ENCODE measurements at regions not wholly inside any gene's neighbourhood (a gene's known extent, or its start where the extent isn't known, plus 50 kb on each side); places are given as distances from the start of the nearest gene placed in this dataset.

DNA sequence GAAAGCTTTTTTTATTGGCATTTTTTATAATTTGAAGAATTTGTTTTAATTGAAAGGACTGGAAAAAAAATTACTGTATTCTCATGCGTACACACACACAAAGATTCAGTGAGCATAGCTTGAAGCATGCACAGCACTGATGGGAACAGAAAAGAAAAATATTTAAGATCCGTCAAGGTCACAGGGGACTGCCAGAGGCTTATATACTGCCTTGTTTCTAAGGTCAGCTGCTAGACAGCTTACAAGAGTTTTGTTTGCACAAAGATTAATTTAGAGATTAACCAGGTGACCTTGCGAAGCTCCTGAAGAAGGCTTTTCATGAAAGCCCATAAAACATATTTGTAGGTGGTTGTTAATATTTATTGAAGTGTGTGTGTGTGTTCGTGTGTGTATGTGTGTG, 396.3 kb downstream of the TRIB2 start:
- no peak for ATAC-seq
- Histone ChIP-seq H3K27ac (no peak overlapping the region), H3K4me2 (no peak overlapping the region), H3K4me3 (no peak overlapping the region), H3K4me1 (no peaks in the 10 kb centered on the region), H3K9me3 (no peaks in the 10 kb centered on the region)
- POLR2A ChIA-PET = no interaction called here
- no peak for FAIRE-seq
- TF ChIP-seq, protein P1, sequence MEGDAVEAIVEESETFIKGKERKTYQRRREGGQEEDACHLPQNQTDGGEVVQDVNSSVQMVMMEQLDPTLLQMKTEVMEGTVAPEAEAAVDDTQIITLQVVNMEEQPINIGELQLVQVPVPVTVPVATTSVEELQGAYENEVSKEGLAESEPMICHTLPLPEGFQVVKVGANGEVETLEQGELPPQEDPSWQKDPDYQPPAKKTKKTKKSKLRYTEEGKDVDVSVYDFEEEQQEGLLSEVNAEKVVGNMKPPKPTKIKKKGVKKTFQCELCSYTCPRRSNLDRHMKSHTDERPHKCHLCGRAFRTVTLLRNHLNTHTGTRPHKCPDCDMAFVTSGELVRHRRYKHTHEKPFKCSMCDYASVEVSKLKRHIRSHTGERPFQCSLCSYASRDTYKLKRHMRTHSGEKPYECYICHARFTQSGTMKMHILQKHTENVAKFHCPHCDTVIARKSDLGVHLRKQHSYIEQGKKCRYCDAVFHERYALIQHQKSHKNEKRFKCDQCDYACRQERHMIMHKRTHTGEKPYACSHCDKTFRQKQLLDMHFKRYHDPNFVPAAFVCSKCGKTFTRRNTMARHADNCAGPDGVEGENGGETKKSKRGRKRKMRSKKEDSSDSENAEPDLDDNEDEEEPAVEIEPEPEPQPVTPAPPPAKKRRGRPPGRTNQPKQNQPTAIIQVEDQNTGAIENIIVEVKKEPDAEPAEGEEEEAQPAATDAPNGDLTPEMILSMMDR (IDR thresholded peaks at IDR 0.05) = no peak
- no peak for TF ChIP-seq BHLHE40 (IDR thresholded peaks at IDR 0.05; ENCODE audit: low read depth, low read length)
- no peak for TF ChIP-seq MAZ (IDR thresholded peaks at IDR 0.05; ENCODE audit: borderline replicate concordance, low read depth, low read length)
- TF ChIP-seq, protein P2, sequence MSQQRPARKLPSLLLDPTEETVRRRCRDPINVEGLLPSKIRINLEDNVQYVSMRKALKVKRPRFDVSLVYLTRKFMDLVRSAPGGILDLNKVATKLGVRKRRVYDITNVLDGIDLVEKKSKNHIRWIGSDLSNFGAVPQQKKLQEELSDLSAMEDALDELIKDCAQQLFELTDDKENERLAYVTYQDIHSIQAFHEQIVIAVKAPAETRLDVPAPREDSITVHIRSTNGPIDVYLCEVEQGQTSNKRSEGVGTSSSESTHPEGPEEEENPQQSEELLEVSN (IDR thresholded peaks at IDR 0.05; ENCODE audit: borderline replicate concordance, low read depth) = no peak
- no peak for TF ChIP-seq NFE2L2 (conservative IDR thresholded peaks at IDR 0.05; ENCODE audit: low read length)
- no peak for TF ChIP-seq HOXA7 (CRISPR knock-in tag; IDR thresholded peaks at IDR 0.05)
- TF ChIP-seq RARB (CRISPR knock-in tag; IDR thresholded peaks at IDR 0.05) = no peak
- no peak for TF ChIP-seq TP53 (CRISPR knock-in tag; IDR thresholded peaks at IDR 0.05)
- TF ChIP-seq KDM1A (IDR thresholded peaks at IDR 0.05; ENCODE audit: low read depth) = no peak
- no peak for TF ChIP-seq FOSL2 (IDR thresholded peaks at IDR 0.05)
- no peak for TF ChIP-seq FOSL2 (CRISPR knock-in tag; IDR thresholded peaks at IDR 0.05)
- TF ChIP-seq, protein P3, sequence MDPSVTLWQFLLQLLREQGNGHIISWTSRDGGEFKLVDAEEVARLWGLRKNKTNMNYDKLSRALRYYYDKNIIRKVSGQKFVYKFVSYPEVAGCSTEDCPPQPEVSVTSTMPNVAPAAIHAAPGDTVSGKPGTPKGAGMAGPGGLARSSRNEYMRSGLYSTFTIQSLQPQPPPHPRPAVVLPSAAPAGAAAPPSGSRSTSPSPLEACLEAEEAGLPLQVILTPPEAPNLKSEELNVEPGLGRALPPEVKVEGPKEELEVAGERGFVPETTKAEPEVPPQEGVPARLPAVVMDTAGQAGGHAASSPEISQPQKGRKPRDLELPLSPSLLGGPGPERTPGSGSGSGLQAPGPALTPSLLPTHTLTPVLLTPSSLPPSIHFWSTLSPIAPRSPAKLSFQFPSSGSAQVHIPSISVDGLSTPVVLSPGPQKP (IDR thresholded peaks at IDR 0.05; ENCODE audit: low read depth, low read length) = no peak
- 15% methylated on average over 4 of the region's 4 CpGs for WGBS (ENCODE audit: missing lambda C conversion rate)
- CTCF ChIA-PET = interaction anchor here (1.2 kb wide), 1 partner anchor 9 kb away, joined by 3 read pairs; no protein-coding TSS in a partner anchor
- no peak for DNase-seq (ENCODE audit: low read depth in 1 of 2, low spot score in 1 of 2)

DNA sequence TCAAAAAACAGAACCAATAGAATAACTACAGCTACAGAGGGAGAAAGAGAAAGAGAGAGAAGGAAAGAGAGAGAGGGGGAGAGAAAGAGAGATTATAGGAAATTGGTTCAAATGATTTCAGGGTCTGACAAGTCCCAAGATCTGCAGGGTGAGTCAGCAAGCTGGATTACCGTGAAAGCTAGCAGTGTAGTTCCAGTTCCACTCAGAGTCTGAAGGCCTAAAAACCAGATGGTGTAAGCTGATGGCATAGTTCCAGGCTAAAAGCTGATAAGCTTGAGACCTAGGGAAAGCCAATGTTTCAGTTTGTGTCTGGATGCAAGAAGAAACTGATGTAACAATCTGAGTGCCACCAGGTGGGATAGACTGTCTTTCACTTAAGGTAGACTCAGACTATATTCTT, 397.7 kb downstream of the TRIB2 start:
- FAIRE-seq (no peak), ATAC-seq (no peak), DNase-seq (ENCODE audit: low read depth in 1 of 2, low spot score in 1 of 2) (no peak)
- Histone ChIP-seq H3K4me2 (no peak overlapping the region), H3K9me3 (no peaks in the 10 kb centered on the region), H3K4me1 (no peaks in the 10 kb centered on the region), H3K27ac (no peak overlapping the region), H3K4me3 (no peak overlapping the region)
- POLR2A ChIA-PET = no interaction called here
- TF ChIP-seq, protein P4, sequence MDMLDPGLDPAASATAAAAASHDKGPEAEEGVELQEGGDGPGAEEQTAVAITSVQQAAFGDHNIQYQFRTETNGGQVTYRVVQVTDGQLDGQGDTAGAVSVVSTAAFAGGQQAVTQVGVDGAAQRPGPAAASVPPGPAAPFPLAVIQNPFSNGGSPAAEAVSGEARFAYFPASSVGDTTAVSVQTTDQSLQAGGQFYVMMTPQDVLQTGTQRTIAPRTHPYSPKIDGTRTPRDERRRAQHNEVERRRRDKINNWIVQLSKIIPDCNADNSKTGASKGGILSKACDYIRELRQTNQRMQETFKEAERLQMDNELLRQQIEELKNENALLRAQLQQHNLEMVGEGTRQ (IDR thresholded peaks at IDR 0.05) = no peak
- no peak for TF ChIP-seq HOXA7 (CRISPR knock-in tag; IDR thresholded peaks at IDR 0.05)
- no peak for TF ChIP-seq SREBF2 (IDR thresholded peaks at IDR 0.05)
- no peak for TF ChIP-seq JUN (IDR thresholded peaks at IDR 0.05)
- TF ChIP-seq, protein P1 (IDR thresholded peaks at IDR 0.05) = no peak
- 3% methylated on average over 1 of the region's 1 CpG for WGBS (ENCODE audit: missing lambda C conversion rate)
- CTCF ChIA-PET = no interaction called here

DNA sequence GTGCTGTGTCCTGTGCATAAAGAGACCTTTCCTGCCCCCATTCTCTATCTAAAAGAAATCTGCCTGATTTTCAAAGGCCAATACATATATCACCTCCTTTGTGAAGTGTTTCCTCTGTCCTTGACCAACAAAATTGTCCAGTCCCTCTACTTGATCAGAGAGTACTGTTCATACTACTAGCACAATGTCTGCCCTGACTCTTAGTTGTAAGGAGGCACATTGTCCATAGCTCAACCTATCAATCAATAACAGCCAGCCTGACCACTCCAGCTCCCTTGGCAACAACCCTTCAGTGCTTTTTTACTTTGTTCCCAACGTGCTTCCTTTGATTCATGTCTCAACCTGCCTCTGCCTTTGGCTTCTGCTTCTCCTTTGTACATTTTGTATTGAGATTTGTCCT, 398.9 kb downstream of the TRIB2 start:
- WGBS (ENCODE audit: missing lambda C conversion rate) = 6% methylated on average over 1 of the region's 1 CpG
- ChIA-PET POLR2A (no interaction called here), CTCF (no interaction called here)
- DNase-seq (ENCODE audit: low read depth in 1 of 2, low spot score in 1 of 2) (no peak), ATAC-seq (no peak), FAIRE-seq (no peak)
- H3K27ac ChIP-seq = no peak overlapping the region
- no peak for TF ChIP-seq HOXA7 (CRISPR knock-in tag; IDR thresholded peaks at IDR 0.05)
- no peak for TF ChIP-seq TFCP2L1 (CRISPR knock-in tag; IDR thresholded peaks at IDR 0.05)
- no peak for TF ChIP-seq MAZ (IDR thresholded peaks at IDR 0.05; ENCODE audit: borderline replicate concordance, low read depth, low read length)
- no peak for TF ChIP-seq SREBF2 (IDR thresholded peaks at IDR 0.05)
- TF ChIP-seq HDAC2 (IDR thresholded peaks at IDR 0.05) = no peak
- no peak for TF ChIP-seq MYC (IDR thresholded peaks at IDR 0.05; ENCODE audit: borderline replicate concordance, low read length)
- no peak for TF ChIP-seq EHMT2 (IDR thresholded peaks at IDR 0.05; ENCODE audit: low read depth)
- no peak for TF ChIP-seq RNF2 (IDR thresholded peaks at IDR 0.05; ENCODE audit: borderline replicate concordance, low read depth)
- no peak for TF ChIP-seq POLR2AphosphoS2 (conservative IDR thresholded peaks at IDR 0.05; ENCODE audit: low read length)
- TF ChIP-seq RFX5 (IDR thresholded peaks at IDR 0.05) = no peak
- TF ChIP-seq RCOR1 (IDR thresholded peaks at IDR 0.05; ENCODE audit: low read depth, low read length) = no peak
- TF ChIP-seq ZSCAN20 (CRISPR knock-in tag; IDR thresholded peaks at IDR 0.05) = no peak
- no peak for TF ChIP-seq FOSL2 (IDR thresholded peaks at IDR 0.05)
- TF ChIP-seq FOSL2 (CRISPR knock-in tag; IDR thresholded peaks at IDR 0.05) = no peak
- H3K4me1 ChIP-seq = no peaks in the 10 kb centered on the region
- no peak overlapping the region for H3K4me3 ChIP-seq
- no peak overlapping the region for H3K4me2 ChIP-seq
- H3K9me3 ChIP-seq = no peaks in the 10 kb centered on the region

Measured in A549 (cell line).